ENCODE measurements at regions not wholly inside any gene's neighbourhood (a gene's known extent, or its start where the extent isn't known, plus 50 kb on each side); places are given as distances from the start of the nearest gene placed in this dataset.

DNA sequence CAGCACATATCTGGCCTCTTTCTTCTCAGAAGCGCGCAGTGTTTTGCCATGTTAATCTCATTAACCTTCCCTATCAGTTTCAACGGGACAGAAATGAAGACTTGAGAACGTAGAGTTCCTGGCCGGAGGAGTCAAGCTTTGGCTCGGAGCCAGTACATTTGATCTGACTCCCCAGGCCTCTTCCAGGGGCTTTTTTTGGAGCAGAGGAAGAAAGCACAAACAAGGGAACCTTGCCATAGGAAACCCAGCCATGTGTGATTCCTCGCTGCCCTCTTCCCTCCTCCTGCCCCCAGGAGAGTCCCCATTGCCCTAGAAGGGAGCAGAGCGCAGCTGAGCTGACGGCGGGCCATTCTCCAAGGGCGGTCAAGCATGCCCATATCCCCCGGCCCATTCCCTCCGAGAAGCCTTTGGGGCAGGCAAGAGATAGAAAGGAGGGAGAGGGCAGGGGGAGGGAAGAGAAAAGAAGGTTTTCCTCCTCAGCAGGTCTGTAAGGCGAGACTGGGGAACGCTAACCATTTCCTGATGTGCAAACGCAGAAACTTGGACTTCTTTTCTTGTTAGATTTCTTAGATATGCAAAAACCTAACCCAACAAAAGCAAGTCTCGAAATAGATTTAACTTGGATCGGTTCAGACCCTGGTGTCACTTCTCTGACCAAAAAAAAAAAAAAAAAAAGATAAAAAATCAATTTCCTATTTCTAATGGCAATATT is 63.7 kb upstream of the POU3F3 start (continued):
- TF ChIP-seq, protein P1, sequence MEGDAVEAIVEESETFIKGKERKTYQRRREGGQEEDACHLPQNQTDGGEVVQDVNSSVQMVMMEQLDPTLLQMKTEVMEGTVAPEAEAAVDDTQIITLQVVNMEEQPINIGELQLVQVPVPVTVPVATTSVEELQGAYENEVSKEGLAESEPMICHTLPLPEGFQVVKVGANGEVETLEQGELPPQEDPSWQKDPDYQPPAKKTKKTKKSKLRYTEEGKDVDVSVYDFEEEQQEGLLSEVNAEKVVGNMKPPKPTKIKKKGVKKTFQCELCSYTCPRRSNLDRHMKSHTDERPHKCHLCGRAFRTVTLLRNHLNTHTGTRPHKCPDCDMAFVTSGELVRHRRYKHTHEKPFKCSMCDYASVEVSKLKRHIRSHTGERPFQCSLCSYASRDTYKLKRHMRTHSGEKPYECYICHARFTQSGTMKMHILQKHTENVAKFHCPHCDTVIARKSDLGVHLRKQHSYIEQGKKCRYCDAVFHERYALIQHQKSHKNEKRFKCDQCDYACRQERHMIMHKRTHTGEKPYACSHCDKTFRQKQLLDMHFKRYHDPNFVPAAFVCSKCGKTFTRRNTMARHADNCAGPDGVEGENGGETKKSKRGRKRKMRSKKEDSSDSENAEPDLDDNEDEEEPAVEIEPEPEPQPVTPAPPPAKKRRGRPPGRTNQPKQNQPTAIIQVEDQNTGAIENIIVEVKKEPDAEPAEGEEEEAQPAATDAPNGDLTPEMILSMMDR (IDR thresholded peaks at IDR 0.05 in 2 of 3, conservative IDR thresholded peaks at IDR 0.05 in 1 of 3; ENCODE audit: borderline replicate concordance in 1 of 3, insufficient read depth in 1 of 3, low read depth in 2 of 3, low read length in 2 of 3) = no peak
- TF ChIP-seq ZNF274 (IDR thresholded peaks at IDR 0.05; ENCODE audit: low read depth, low read length) (no peak), ZFX (IDR thresholded peaks at IDR 0.05) (no peak), FOSL1 (IDR thresholded peaks at IDR 0.05; ENCODE audit: low read depth) (no peak), ATF3 (IDR thresholded peaks at IDR 0.05) (no peak), POLR2AphosphoS5 (IDR thresholded peaks at IDR 0.05; ENCODE audit: low read depth, low read length) (no peak), CBX3 (IDR thresholded peaks at IDR 0.05; ENCODE audit: low read depth) (no peak), YY1 (IDR thresholded peaks at IDR 0.05; ENCODE audit: extremely low read depth, insufficient replicate concordance, low read depth, low read length) (no peak)

- DNase-seq (ENCODE audit: low read depth, low spot score) (no peak), ATAC-seq (no peak)
- intact Hi-C loops (cut with micrococcal nuclease) = no loop called here
- H4K20me1 ChIP-seq (ENCODE audit: insufficient read depth) = no peaks in the 10 kb centered on the region
- H3K4me2 ChIP-seq (ENCODE audit: low read length) = no peak overlapping the region
- CTCF ChIA-PET = no interaction called here
- RAD21 ChIA-PET (ENCODE audit: low non-redundant PET in 1 of 2, low total read pairs in 2 of 2, uncharacterized antibody in 2 of 2, unreplicated experiment in 2 of 2) = no interaction called here
- no peak overlapping the region for H2AFZ ChIP-seq (ENCODE audit: low read depth, low read length, poor library complexity, severe bottlenecking)
- H3K9ac ChIP-seq (ENCODE audit: low read length) = no peak overlapping the region
- no peak overlapping the region for H3K4me3 ChIP-seq (replicated peaks in 1 of 2; ENCODE audit: low read depth in 1 of 2, low read length in 2 of 2)
- no peaks in the 10 kb centered on the region for H3K4me1 ChIP-seq (ENCODE audit: control insufficient read depth in 1 of 2, insufficient read depth in 2 of 2, low read length in 2 of 2)
- POLR2A ChIA-PET = no interaction called here
- peaks cover 31% of the 10 kb centered on the region for H3K27me3 ChIP-seq (ENCODE audit: insufficient read depth, low read length)
- TF ChIP-seq EGR1 (IDR thresholded peaks at IDR 0.05; ENCODE audit: low read depth) (no peak), EZH2phosphoT487 (IDR thresholded peaks at IDR 0.05; ENCODE audit: borderline replicate concordance) (no peak), ZNF274 (IDR thresholded peaks at IDR 0.05; ENCODE audit: low read depth, low read length) (no peak), EZH2 (IDR thresholded peaks at IDR 0.05) (no peak), ATF3 (IDR thresholded peaks at IDR 0.05) (no peak)
- TF ChIP-seq, protein P2, sequence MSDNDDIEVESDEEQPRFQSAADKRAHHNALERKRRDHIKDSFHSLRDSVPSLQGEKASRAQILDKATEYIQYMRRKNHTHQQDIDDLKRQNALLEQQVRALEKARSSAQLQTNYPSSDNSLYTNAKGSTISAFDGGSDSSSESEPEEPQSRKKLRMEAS (IDR thresholded peaks at IDR 0.05) = no peak
- no peaks in the 10 kb centered on the region for H3K9me3 ChIP-seq (ENCODE audit: control insufficient read depth in 1 of 2, insufficient read depth in 1 of 2, low read depth in 1 of 2, low read length in 2 of 2)
- H3K36me3 ChIP-seq (ENCODE audit: control insufficient read depth in 1 of 2, insufficient read depth in 2 of 2, low read length in 2 of 2) = no peaks in the 10 kb centered on the region
- no peaks in the 10 kb centered on the region for H3K9me2 ChIP-seq (ENCODE audit: insufficient read depth)
- H3K27ac ChIP-seq (ENCODE audit: low read depth, low read length) = no peak overlapping the region
- no peaks in the 10 kb centered on the region for H3K79me2 ChIP-seq (ENCODE audit: insufficient read depth, low read length)
- BruUV-seq (replicated peaks) = no TSS peak
Measured at GRCh38 chr2:104790901-104791495, 62.9 kb upstream of the POU3F3 start.
